ENCODE measurements at regions not wholly inside any gene's neighbourhood (a gene's known extent, or its start where the extent isn't known, plus 50 kb on each side); places are given as distances from the start of the nearest gene placed in this dataset.

DNA sequence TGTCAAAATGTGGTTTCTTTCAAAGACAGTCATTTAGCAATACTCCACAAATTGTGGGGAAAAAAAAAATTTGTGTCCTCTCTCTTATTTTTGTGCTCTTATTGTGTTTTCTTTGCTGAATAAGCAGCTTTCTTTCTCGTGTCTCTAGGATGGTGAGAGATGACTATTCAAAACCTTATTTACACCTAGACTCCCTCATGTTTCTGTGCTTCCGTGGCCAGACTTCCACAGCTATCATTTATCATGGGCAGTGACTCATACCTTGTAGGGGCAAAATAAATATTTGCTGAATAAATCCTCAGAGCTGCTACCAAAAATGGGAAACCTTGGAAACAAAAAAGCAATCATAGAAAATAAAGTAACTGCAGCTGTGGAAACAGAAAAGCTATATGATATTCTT, 204.9 kb upstream of the MIR17HG start:
- Mint-ChIP-seq H3K4me1 (peaks cover 26% of the 10 kb centered on the region), H3K9me3 (peaks cover 3% of the 10 kb centered on the region), H3K4me3 (no peak overlapping the region), H3K36me3 (peaks cover 3% of the 10 kb centered on the region), H3K27ac (no peak overlapping the region), H3K27me3 (ENCODE audit: insufficient read depth, low read depth) (peaks cover 3% of the 10 kb centered on the region)
- no peaks in the 10 kb centered on the region for H3F3A ChIP-seq (ENCODE audit: low read depth)
- no peak overlapping the region for H3K9ac ChIP-seq
- H3K36me3 ChIP-seq, result no peaks in the 10 kb centered on the region
- TF ChIP-seq, protein P1, sequence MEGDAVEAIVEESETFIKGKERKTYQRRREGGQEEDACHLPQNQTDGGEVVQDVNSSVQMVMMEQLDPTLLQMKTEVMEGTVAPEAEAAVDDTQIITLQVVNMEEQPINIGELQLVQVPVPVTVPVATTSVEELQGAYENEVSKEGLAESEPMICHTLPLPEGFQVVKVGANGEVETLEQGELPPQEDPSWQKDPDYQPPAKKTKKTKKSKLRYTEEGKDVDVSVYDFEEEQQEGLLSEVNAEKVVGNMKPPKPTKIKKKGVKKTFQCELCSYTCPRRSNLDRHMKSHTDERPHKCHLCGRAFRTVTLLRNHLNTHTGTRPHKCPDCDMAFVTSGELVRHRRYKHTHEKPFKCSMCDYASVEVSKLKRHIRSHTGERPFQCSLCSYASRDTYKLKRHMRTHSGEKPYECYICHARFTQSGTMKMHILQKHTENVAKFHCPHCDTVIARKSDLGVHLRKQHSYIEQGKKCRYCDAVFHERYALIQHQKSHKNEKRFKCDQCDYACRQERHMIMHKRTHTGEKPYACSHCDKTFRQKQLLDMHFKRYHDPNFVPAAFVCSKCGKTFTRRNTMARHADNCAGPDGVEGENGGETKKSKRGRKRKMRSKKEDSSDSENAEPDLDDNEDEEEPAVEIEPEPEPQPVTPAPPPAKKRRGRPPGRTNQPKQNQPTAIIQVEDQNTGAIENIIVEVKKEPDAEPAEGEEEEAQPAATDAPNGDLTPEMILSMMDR (IDR thresholded peaks at IDR 0.05), result no peak
- no peak for TF ChIP-seq EZH2 (IDR thresholded peaks at IDR 0.05)
- no peak for TF ChIP-seq EZH2phosphoT487 (IDR thresholded peaks at IDR 0.05)
- no peak overlapping the region for H3K4me2 ChIP-seq
- H3K4me1 ChIP-seq, result peaks cover 23% of the 10 kb centered on the region
- no peaks in the 10 kb centered on the region for H3K9me3 ChIP-seq (ENCODE audit: low read depth)
- no peaks in the 10 kb centered on the region for H3K79me2 ChIP-seq (ENCODE audit: low read depth)
- H3K27me3 ChIP-seq, result no peaks in the 10 kb centered on the region
- H3K27ac ChIP-seq, result no peak overlapping the region
- no peaks in the 10 kb centered on the region for H4K20me1 ChIP-seq (ENCODE audit: low read depth)
- no peak for DNase-seq (ENCODE audit: low spot score)
- H3K4me3 ChIP-seq, result no peak overlapping the region
- H2AFZ ChIP-seq (replicated peaks), result peak overlapping the region; percentile 1

DNA sequence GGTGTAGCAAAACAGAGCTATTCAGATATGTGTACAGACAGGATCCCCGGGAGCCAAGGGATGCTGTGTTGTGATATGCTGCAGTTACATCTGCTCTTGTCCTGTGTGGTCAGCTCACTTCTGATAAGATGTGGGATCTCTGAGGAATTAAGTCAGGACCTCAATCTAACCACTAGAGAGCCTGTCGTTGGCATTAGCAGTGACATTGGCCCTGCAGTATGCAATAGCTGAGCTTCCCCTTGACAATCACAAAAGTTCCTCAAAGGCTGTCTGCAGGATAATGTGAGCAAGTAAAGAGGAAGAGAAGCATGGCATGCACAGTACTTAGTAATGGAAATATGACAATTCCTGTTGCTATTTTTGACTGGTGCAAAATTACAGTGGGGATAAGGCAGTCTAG, 203.4 kb upstream of the MIR17HG start:
- H3K9me3 Mint-ChIP-seq, result peaks cover 3% of the 10 kb centered on the region
- Histone ChIP-seq H3K9ac (no peak overlapping the region), H3K4me2 (no peak overlapping the region), H3F3A (ENCODE audit: low read depth) (no peaks in the 10 kb centered on the region), H3K4me3 (no peak overlapping the region), H3K79me2 (ENCODE audit: low read depth) (no peaks in the 10 kb centered on the region), H4K20me1 (ENCODE audit: low read depth) (no peaks in the 10 kb centered on the region), H3K4me1 (peaks cover 8% of the 10 kb centered on the region), H3K27ac (no peak overlapping the region), H3K9me3 (ENCODE audit: low read depth) (no peaks in the 10 kb centered on the region), H3K27me3 (no peaks in the 10 kb centered on the region), H2AFZ (replicated peaks) (no peak overlapping the region), H3K36me3 (no peaks in the 10 kb centered on the region)
- TF ChIP-seq EZH2 (IDR thresholded peaks at IDR 0.05) (no peak), EZH2phosphoT487 (IDR thresholded peaks at IDR 0.05) (no peak)
- TF ChIP-seq, protein P1 (IDR thresholded peaks at IDR 0.05), result no peak
- H3K27ac Mint-ChIP-seq, result no peak overlapping the region
- no peak overlapping the region for H3K4me3 Mint-ChIP-seq
- H3K36me3 Mint-ChIP-seq, result peaks cover 3% of the 10 kb centered on the region
- H3K4me1 Mint-ChIP-seq, result peaks cover 13% of the 10 kb centered on the region
- DNase-seq (ENCODE audit: low spot score), result no peak
- peaks cover 3% of the 10 kb centered on the region for H3K27me3 Mint-ChIP-seq (ENCODE audit: insufficient read depth, low read depth)

DNA sequence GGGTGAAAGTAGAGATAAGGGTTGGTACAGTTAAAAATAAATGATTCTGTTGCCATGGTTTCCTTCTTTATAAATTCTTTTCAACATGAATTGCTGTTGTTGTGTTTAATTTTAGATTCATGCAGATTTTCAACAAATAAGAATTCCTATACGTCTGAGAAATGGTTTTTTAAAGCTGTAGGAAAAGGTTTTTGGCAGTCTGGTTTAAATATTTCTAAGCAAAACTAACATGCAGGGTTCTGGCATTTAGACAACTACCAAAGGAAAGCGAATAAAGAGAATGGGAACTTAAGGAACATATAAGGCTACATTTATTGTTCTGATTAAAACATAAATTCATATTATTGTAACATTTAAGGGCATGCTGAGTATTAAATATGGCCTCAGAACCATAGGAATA, 203.0 kb upstream of the MIR17HG start:
- no peaks in the 10 kb centered on the region for H3K36me3 ChIP-seq
- no peaks in the 10 kb centered on the region for H3K9me3 ChIP-seq (ENCODE audit: low read depth)
- no peaks in the 10 kb centered on the region for H3K79me2 ChIP-seq (ENCODE audit: low read depth)
- no peak overlapping the region for H3K4me3 ChIP-seq
- H3K27ac ChIP-seq, result no peak overlapping the region
- no peak overlapping the region for H3K4me2 ChIP-seq
- DNase-seq (ENCODE audit: low spot score), result no peak
- TF ChIP-seq EZH2 (IDR thresholded peaks at IDR 0.05) (no peak), EZH2phosphoT487 (IDR thresholded peaks at IDR 0.05) (no peak)
- TF ChIP-seq, protein P1 (IDR thresholded peaks at IDR 0.05), result no peak
- Mint-ChIP-seq H3K36me3 (peaks cover 3% of the 10 kb centered on the region), H3K9me3 (peaks cover 3% of the 10 kb centered on the region), H3K4me3 (no peak overlapping the region), H3K27ac (no peak overlapping the region), H3K4me1 (peaks cover 13% of the 10 kb centered on the region), H3K27me3 (ENCODE audit: insufficient read depth, low read depth) (peaks cover 3% of the 10 kb centered on the region)
- H3K9ac ChIP-seq, result no peak overlapping the region
- H3K27me3 ChIP-seq, result no peaks in the 10 kb centered on the region
- H3F3A ChIP-seq (ENCODE audit: low read depth), result no peaks in the 10 kb centered on the region
- no peaks in the 10 kb centered on the region for H4K20me1 ChIP-seq (ENCODE audit: low read depth)
- H2AFZ ChIP-seq (replicated peaks), result no peak overlapping the region
- H3K4me1 ChIP-seq, result peaks cover 4% of the 10 kb centered on the region

Measured in neural progenitor cell (in vitro differentiated cells).